ENCODE measurements at regions not wholly inside any gene's neighbourhood (a gene's known extent, or its start where the extent isn't known, plus 50 kb on each side); places are given as distances from the start of the nearest gene placed in this dataset.

DNA sequence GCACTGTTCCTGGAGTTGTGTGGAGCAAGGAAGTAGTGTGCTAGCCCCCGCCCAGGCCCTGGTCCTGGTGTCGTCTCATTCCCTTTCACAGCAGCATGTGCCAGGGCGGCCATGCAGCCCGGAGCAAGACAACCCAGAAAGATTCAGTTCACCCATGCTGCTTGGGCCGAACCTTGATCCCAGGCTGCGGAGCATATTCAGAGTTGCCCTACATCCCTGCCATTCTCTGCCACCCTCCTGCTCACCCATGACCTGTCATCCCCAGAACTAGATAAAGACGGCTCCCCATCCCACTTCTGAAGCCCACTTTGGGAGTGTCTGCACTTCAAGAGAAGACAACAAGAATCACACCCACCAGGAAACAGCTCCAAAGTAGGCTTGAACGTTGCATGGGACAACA, 2452.5 kb downstream of the TP53TG3F start:
- no peaks in the 10 kb centered on the region for H4K20me1 ChIP-seq (ENCODE audit: insufficient read depth)
- no peaks in the 10 kb centered on the region for H3K4me1 ChIP-seq (ENCODE audit: low read depth, poor library complexity, severe bottlenecking)
- H3K27me3 ChIP-seq (ENCODE audit: insufficient read depth, low read depth), result no peaks in the 10 kb centered on the region
- no peak overlapping the region for H3K9ac ChIP-seq
- H3K4me3 ChIP-seq (IDR thresholded peaks at IDR 0.05; ENCODE audit: insufficient read depth, low read depth, low read length), result no peak overlapping the region
- no peak overlapping the region for H3K4me2 ChIP-seq
- H3K36me3 ChIP-seq (ENCODE audit: insufficient read depth), result no peaks in the 10 kb centered on the region
- H3K79me2 ChIP-seq (ENCODE audit: insufficient read depth, low read depth), result no peaks in the 10 kb centered on the region
- TF ChIP-seq, protein P1, sequence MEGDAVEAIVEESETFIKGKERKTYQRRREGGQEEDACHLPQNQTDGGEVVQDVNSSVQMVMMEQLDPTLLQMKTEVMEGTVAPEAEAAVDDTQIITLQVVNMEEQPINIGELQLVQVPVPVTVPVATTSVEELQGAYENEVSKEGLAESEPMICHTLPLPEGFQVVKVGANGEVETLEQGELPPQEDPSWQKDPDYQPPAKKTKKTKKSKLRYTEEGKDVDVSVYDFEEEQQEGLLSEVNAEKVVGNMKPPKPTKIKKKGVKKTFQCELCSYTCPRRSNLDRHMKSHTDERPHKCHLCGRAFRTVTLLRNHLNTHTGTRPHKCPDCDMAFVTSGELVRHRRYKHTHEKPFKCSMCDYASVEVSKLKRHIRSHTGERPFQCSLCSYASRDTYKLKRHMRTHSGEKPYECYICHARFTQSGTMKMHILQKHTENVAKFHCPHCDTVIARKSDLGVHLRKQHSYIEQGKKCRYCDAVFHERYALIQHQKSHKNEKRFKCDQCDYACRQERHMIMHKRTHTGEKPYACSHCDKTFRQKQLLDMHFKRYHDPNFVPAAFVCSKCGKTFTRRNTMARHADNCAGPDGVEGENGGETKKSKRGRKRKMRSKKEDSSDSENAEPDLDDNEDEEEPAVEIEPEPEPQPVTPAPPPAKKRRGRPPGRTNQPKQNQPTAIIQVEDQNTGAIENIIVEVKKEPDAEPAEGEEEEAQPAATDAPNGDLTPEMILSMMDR (conservative IDR thresholded peaks at IDR 0.05; ENCODE audit: low read depth, low read length), result no peak
- no peak overlapping the region for H2AFZ ChIP-seq (ENCODE audit: low read depth)
- H3K27ac ChIP-seq, result no peak overlapping the region

DNA sequence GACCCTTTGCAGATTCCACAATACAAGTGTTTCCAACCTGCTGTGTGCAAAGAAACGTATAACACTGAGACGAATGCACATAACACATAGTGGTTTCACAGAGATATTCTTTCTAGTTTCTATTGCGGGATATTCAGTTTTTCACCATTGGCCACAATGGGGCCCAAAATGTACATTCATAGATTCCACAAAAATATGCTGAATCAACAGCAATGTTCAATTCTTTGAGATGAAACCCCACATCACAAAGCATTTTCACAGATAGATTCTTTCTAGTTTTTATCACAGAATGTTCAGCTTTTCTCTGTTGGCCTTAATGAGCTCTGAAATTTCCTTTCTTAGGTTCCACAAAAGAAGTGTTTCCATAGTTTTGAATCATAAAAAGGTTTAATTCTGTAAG, 2472.3 kb downstream of the TP53TG3F start:
- Histone ChIP-seq H3K4me3 (IDR thresholded peaks at IDR 0.05; ENCODE audit: insufficient read depth, low read depth, low read length) (no peak overlapping the region), H3K4me2 (no peak overlapping the region), H4K20me1 (ENCODE audit: insufficient read depth) (no peaks in the 10 kb centered on the region), H3K27me3 (ENCODE audit: insufficient read depth, low read depth) (no peaks in the 10 kb centered on the region), H3K79me2 (ENCODE audit: insufficient read depth, low read depth) (no peaks in the 10 kb centered on the region), H3K4me1 (ENCODE audit: low read depth, poor library complexity, severe bottlenecking) (no peaks in the 10 kb centered on the region), H3K9ac (no peak overlapping the region), H3K36me3 (ENCODE audit: insufficient read depth) (no peaks in the 10 kb centered on the region), H3K27ac (no peak overlapping the region), H2AFZ (ENCODE audit: low read depth) (no peak overlapping the region)
- TF ChIP-seq, protein P1 (conservative IDR thresholded peaks at IDR 0.05; ENCODE audit: low read depth, low read length), result no peak

Data from KMS-11 (cell line).